ENCODE measurements at regions not wholly inside any gene's neighbourhood (a gene's known extent, or its start where the extent isn't known, plus 50 kb on each side); places are given as distances from the start of the nearest gene placed in this dataset.
"Not testable (repeated sequence)": the region's sequence is repeated elsewhere in the genome, so short reads cannot be mapped to it uniquely, and the experiment has no call there.

GRCh38 chr7:68828575-68828974 is 769.7 kb upstream of the AUTS2 start:
- no peak for DNase-seq
- H3K4me3 ChIP-seq = no peak overlapping the region
- intact Hi-C loops (cut with DNase I) = no loop called here
- TF ChIP-seq EP300 (IDR thresholded peaks at IDR 0.05) (no peak), CTCF (IDR thresholded peaks at IDR 0.05) (no peak), POLR2A (IDR thresholded peaks at IDR 0.05) (no peak)
- no peaks in the 10 kb centered on the region for H3K27me3 ChIP-seq
- no peaks in the 10 kb centered on the region for H3K4me1 ChIP-seq (ENCODE audit: insufficient read depth)
- 67 to 78% (median 67%) methylated on average over 11 of the region's 11 CpGs for WGBS, 3 donors
- H3K9me3 ChIP-seq = peaks cover 0 to 3% of the 10 kb centered on the region in 2 donors
- H3K36me3 ChIP-seq = no peaks in the 10 kb centered on the region
- no peak overlapping the region for H3K27ac ChIP-seq

GRCh38 chr7:68833422-68833821 is 764.9 kb upstream of the AUTS2 start:
- WGBS, 3 donors = 30 to 33% (median 31%) methylated on average over 4 of the region's 4 CpGs
- Histone ChIP-seq H3K4me3 (no peak overlapping the region), H3K9me3 (no peaks in the 10 kb centered on the region), H3K27ac (no peak overlapping the region), H3K4me1 (ENCODE audit: insufficient read depth) (no peaks in the 10 kb centered on the region), H3K36me3 (no peaks in the 10 kb centered on the region), H3K27me3 (no peaks in the 10 kb centered on the region)
- no peak for DNase-seq
- TF ChIP-seq POLR2A (IDR thresholded peaks at IDR 0.05) (no peak), EP300 (IDR thresholded peaks at IDR 0.05) (no peak), CTCF (IDR thresholded peaks at IDR 0.05) (no peak)
- intact Hi-C loops (cut with DNase I) = no loop called here

- 95 to 97% (median 97%) methylated on average over 9 of the region's 9 CpGs for WGBS, 3 donors
Measured at GRCh38 chr7:68839014-68839413, 759.3 kb upstream of the AUTS2 start.

GRCh38 chr7:68840991-68841390 is 757.3 kb upstream of the AUTS2 start:
- H3K4me3 ChIP-seq = no peak overlapping the region
- DNase-seq = no peak
- WGBS, 3 donors = 14 to 16% (median 16%) methylated on average over 9 of the region's 9 CpGs
- no peaks in the 10 kb centered on the region for H3K4me1 ChIP-seq (ENCODE audit: insufficient read depth)
- no peaks in the 10 kb centered on the region for H3K36me3 ChIP-seq
- H3K9me3 ChIP-seq = no peaks in the 10 kb centered on the region
- intact Hi-C loops (cut with DNase I) = no loop called here
- H3K27me3 ChIP-seq = no peaks in the 10 kb centered on the region
- H3K27ac ChIP-seq = no peak overlapping the region
- TF ChIP-seq POLR2A (IDR thresholded peaks at IDR 0.05) (no peak), CTCF (IDR thresholded peaks at IDR 0.05) (no peak), EP300 (IDR thresholded peaks at IDR 0.05) (no peak)

More at GRCh38 chr7:68839014-68839413, 759.3 kb upstream of the AUTS2 start:
- Histone ChIP-seq H3K9me3 (no peaks in the 10 kb centered on the region), H3K36me3 (no peaks in the 10 kb centered on the region), H3K27ac (no peak overlapping the region), H3K27me3 (no peaks in the 10 kb centered on the region), H3K4me1 (ENCODE audit: insufficient read depth) (no peaks in the 10 kb centered on the region), H3K4me3 (no peak overlapping the region)
- no peak for DNase-seq
- TF ChIP-seq CTCF (IDR thresholded peaks at IDR 0.05) = no peak
- TF ChIP-seq EP300 (IDR thresholded peaks at IDR 0.05) = no peak
- TF ChIP-seq POLR2A (IDR thresholded peaks at IDR 0.05) = no peak
- intact Hi-C loops (cut with DNase I) = no loop called here

GRCh38 chr7:68843985-68844384 is 754.3 kb upstream of the AUTS2 start:
- intact Hi-C loops (cut with DNase I) = not testable (repeated sequence)
- WGBS, 3 donors = 94 to 96% (median 95%) methylated on average over 6 of the region's 6 CpGs

More at GRCh38 chr7:68843985-68844384, 754.3 kb upstream of the AUTS2 start:
- not testable (repeated sequence) for H3K9me3 ChIP-seq; H3K4me1 ChIP-seq (ENCODE audit: insufficient read depth); H3K27ac ChIP-seq; H3K4me3 ChIP-seq; H3K36me3 ChIP-seq; DNase-seq; H3K27me3 ChIP-seq

All from ovary (tissue), 7 donors.